HG02571 (cell line): ENCODE measurements at regions not wholly inside any gene's neighbourhood (a gene's known extent, or its start where the extent isn't known, plus 50 kb on each side); places are given as distances from the start of the nearest gene placed in this dataset.
"Not testable (repeated sequence)": the region's sequence is repeated elsewhere in the genome, so short reads cannot be mapped to it uniquely, and the experiment has no call there.

ENCODE experiments used
- ATAC-seq: cut with Tn5 transposase; IDR thresholded peaks from one replicate; pipeline ENCODE4 v1.9.1; 2021; ENCODE audit warnings: mild to moderate bottlenecking, moderate library complexity; ENCODE audit not compliant: unreplicated experiment

GRCh38 chr20:50323777-50324775, 133.4 kb downstream of the CEBPB start:
- ATAC-seq = no peak

DNA sequence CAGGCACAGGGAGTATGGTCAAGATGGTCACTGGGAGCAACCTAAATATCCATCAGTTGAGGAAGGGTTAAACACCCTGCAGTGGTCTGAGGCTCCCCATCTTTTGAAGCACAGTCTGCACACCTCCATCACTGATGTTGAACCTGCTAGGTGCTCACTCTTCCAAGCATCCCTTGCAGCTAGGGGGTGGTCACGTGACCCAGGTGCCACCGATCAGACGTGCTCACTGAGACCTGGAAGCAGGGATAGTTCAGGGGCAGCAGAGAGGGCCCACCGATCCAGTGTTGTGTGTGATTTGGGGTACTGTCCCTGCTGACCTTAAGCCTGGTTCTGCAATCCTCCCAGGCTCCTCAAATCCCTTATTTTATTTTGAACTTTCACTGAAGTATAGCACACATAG, 134.6 kb downstream of the CEBPB start:
- no peak for ATAC-seq

DNA sequence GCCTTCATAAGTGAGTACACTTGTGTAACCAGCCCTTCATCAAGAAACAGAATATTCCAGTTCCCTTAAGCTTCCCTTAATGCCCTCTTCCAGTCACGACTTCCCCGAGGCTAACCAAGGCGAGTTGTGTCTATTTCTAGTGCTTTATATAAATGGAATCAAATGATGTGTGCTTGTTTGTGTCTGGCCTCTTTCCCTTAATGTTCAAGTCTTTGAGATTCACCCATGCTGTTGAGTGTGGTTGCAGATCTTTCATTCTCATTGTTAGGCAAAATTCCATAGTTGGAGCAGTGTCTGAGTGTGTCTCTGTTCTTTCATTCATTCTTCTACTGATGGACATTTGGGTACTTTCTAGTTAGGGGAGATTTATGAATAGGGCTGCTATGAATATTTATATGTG, 135.0 kb downstream of the CEBPB start:
- ATAC-seq = no peak

DNA sequence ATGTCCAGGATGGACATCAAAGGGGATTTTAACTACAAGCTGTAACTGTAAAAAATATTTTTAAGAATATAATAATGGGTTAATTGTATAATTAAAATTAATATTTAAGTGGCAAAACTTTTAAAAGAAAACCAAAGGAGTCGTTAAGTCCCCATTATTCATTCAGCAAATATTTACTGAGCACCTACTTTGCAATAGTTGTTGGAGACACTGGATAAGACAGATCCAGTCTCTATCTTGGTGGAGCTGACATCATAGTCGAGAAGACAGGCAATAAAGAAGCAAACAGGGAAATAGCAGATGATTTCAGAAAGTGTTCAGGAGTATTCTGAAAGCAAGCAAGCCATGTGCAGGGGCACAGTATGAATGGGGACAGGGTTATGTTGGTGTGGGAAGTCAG, 137.0 kb downstream of the CEBPB start:
- no peak for ATAC-seq

GRCh38 chr20:50328222-50328979, 137.8 kb downstream of the CEBPB start:
- ATAC-seq = no peak

DNA sequence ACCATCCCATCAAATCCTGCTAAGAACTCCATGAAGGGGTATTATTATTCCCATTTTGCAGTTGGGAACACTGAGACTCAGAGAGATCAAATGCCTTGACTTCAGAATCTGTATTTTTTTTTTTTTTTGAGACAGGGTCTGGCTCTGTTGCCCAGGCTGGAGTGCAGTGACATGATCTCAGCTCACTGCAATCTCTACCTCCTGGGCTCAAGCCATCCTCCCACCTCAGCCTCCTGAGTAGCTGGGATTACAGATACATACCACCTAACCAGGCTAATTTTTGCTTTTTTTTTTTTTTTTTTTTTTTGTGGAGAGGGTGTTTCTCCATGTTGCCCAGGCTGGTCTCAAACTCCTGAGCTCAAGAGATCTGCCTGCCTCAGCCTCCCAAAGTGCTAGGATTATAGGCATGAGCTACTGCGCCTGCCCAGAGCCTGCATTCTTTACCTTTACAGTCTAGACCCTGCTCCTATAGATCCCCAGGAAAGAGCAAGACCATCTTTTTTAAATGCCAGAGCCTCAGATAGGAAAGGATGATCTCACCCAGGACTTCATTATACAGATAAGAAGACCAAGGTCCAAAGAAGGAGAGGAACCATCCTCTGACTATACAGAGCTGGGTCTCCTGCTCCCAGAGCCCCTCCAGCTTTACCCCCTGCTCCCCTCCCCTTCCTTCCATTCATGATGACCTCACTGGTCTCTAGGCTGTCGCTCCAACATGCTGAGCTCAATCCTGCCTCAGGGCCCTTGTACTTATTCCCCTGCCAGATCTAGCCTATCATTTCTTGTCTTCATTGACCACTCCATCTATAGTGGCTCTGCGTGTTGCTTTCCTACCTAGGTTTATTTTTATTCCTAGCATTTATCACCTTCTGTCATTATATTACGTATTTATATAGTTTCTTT, 138.6 kb downstream of the CEBPB start:
- ATAC-seq = no peak

DNA sequence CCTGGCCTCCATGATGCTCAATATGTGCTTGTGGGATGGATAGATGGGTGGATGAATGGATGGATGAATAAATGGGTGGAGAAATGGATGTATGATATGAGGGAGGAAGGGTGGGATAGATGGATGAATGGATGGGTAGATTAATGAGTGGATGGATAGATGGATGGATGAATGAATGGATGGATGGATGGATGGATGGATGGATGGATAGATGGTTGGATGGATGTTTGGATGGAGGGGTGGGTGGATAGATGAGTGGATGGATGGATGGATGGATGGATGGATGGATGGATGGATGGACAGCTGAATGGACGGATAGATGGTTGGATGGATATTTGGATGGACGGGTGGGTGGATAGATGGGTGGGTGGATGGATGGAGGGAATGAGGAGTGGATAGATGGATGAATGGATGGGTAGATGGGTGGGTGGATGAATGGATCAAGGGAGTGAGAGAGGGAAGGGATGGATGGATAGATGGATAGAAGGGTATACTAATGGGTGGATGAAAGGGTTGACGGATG, 139.4 kb downstream of the CEBPB start:
- ATAC-seq = no peak

GRCh38 chr20:50330504-50331313, 140.1 kb downstream of the CEBPB start:
- ATAC-seq = no peak

DNA sequence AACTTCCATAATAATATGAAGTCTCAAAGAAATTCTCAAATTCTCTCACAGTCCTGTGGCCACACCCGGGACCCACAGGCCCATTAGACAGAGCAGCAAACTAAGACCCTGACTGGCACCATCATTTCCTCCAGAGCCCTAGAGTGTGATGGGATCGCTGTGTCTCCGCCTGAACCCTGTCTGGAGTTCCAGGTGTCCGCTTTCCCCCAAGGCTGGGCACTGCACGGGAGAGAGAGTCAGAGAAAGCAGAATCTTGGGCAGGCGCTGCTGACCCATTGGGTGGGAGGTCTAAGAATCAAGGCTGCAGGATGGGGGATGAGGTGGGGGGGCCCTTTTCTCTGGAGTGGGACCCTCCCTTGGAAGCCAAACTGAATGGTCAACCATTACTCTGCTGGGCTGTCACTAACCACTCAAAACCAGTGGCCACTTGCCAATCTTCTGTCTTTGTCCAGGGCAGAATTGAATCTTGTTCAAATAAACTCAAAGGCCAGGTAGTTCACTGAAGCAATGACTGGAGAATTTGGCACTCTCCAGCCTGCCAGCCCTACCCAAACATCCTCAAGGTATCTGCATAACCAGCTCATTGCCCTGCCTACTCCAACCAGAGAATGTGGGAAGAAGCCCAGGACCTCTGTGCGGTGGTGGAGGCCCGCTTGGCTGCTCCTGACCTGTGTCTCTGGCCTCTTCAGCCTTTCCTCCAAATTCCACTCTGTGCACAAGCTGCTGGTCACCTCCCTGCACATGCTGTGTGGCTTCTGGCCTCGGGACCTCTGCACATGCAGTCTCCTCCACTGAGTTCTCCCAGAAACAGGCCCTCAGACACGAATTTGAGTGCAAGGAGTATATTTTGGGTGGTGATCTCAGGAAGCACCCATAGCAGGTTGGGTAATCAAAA, 141.1 kb downstream of the CEBPB start:
- ATAC-seq = no peak

DNA sequence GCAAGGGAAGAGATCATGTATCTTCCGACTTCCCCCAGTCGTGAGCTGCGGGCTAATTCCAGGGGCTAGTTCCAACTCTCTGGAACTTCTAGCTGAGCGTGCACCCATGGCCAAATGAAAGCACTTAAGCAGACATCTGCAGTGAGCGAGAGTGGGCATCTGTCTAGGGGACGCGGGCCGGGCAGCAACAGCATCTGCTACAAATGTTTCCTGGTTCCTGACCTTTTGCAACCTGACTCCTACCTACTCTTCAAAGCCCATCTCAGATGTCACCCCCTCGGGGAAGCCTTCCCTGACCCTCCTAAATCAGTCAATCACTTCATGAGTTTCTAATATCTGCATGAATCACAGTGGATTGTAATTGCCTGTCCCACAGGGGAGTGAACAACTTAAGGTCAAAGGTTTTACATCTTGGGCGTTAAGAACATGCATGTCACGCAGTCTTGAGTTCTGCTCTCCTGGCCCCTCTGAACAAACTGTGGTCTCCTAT, 141.9 kb downstream of the CEBPB start:
- ATAC-seq = no peak

DNA sequence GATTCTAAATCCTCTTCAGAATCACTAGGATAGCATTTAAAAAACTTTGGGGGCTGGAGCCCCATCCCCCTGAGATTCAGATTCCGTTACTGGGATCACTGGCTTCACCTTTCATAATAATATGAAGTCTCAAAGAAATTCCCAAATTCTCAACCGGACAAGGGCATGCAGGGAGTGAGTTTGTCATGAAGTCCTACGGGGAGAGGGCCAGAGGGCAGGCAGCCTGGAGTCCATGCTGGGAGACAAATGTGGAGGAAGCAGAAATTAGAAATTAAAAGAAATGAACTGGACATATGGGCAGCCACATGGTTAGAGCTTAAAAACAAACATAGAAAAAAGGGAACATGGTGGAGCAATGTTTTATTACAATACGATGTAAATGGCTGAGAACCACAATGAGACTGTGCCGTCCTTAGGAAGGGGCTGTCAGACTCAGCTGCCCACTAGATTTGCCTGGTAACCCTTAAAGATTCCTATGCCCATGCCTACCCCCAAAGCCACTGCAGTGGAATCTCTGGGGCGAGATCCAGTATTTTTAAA, 142.6 kb downstream of the CEBPB start:
- ATAC-seq = no peak

GRCh38 chr20:50333812-50334211, 143.2 kb downstream of the CEBPB start:
- no peak for ATAC-seq

DNA sequence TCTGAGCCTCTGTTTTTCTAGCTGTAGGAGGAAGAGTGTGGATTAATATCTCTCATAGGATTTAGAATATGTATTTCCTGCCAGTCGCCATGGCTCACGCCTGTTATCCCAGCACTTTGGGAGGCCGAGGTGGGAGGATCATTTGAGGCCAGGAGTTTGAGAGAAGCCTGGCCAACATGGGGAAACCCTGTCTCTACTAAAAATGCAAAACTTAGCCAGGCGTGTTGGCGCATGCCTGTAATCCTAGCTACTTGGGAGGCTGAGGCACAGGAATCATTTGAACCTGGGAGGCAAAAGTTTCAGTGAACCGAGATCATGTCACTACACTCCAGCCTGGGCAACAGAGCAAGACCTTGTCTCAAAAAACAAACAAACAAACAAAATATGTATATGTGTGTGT, 143.9 kb downstream of the CEBPB start:
- ATAC-seq = not testable (repeated sequence)

DNA sequence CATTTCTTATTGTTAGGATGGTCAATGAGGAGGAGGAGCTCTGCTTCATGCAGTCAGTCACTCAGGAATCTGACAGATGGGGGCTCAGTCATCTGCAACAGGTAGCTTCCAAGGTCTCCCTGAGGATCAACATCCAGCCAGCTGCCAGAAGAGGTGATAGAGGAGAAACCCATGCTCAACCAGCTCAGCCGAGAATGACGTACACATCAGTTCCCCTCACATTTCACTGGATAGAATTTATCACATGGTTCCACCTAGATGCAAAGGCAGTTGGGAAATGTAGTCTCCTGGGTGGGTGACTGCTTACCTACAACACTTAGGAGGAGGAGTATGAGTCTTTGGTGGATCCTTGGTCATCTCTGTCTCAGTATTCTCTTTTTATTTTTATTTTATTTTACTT, 144.5 kb downstream of the CEBPB start:
- no peak for ATAC-seq

DNA sequence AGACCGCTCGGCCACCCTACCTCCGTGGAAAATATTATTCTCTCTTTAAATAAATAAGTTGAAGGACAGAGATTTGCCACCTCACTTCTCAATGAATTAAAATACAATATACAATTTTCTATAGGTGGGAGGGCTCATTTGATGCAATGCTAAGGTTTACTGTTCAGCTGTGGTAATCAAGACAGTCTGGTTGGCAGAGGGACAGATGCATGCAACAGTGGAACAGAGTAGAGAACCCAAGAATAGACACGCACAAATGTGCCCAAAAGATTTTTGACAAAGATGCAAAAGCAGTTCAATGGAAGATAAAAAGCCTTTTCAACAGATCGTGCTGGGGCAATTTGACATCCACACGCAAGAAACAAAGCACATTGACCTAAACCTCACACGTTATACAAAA, 145.2 kb downstream of the CEBPB start:
- no peak for ATAC-seq

- no peak for ATAC-seq
These were observed 146.0 kb downstream of the CEBPB start for GRCh38 chr20:50336661-50337060.

DNA sequence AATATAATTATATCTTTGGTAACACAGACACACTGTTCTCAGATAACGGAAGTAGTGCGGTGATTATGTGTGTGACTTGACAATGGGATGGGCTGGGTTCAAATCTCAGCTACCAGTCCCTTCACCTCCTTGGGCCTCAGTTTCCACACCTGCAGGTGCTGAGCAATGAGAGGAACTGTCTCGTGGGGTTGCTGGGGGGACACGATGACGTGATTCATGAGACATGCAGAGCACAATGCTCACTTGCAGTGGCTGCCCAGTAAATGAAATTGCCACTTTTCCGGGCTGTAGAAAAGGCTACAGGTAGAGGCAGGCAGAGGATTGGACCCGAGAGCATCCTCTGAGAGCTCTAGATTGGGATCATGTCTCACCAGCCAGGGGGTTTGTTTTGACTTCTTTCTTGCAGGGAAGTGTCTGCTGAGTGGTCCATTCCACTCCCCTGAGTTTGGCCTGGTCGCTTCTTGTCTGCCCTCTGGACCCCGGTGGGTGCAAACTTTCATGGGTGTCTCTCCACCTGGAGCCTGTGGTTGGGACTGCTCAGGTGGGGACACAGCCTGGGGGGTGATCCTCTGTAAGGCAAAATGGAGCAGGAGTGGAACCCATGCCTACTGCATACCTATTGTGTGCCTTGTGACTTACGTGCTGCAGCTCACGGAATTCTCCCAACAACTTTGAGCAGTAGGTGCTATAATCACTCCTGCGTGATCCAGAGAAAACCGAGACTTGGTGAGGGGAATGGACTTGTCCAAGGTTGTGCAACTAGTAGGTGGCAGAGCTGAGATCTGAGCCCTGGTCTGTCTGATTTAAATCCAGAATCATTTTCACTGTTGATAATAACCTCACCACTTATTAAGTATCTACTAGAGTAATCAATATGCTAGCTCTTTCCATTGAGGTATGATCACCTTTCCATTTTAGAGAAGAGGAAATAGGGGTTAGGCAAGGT, 147.2 kb downstream of the CEBPB start:
- no peak for ATAC-seq
